ENCODE measurements at regions not wholly inside any gene's neighbourhood (a gene's known extent, or its start where the extent isn't known, plus 50 kb on each side); places are given as distances from the start of the nearest gene placed in this dataset.

DNA sequence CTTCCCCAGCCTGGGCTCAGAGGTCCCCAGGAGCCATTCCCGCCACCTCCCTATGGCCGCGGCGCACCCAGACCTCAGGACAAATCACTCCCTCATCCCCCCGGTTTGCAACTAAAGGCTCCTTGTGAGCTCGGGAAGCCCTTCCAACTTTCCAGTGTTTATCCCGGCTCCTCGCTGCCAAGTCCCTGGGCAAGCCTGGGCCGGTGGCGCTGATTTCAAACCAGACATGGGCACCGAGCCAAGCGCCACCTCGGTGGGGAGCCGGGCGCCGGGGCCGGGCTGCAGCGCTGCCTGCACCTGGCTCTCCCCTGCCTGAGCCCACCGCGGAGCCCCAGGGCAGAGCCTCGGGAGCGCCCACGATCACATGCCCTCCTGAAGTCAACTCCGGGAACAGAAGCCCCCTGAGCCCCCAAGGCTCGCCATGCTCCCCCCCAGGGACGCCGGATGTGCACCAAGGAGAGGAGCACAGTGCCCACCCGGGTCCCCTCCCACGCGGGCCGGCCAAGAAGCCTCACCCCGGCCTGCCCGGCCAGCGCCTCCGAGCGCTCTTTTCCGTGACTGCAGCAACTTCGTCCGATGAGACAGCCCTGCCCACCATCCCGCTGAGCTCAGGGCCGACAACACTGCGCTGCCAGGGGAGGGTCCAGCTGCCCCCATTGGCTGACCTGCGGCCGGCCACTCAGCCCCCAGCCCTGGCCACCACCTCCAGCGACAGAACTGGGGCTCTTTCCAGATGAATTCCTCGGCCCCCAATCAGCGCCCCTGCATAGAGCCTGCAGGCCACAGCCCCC is 50.0 kb downstream of the NCOR2 start:
- no peak overlapping the region for H3K27ac ChIP-seq (ENCODE audit: low read depth, low read length)
- 9 to 22% (median 19%) methylated on average over 41 to 47 of the region's 47 CpGs for WGBS, 3 donors

DNA sequence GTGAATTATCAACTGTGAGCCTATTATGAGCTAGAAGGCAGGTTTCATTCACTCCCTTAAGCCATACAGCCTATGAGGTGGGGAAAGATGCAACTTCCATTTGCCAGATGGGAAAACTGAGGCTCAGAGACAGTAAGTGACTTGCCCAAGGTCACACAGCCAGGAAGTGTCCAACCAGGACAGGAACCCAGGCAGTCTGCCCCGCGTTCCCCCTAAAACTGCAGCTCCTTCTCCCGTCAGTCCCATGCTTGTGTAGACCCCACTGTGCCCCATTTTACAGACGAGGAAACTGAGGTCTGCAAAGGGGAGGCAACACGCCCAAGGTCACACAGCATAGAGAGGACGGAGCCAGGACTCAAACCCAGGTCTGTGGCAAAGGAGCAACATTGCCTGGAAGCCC is 50.6 kb downstream of the NCOR2 start:
- 46 to 67% (median 59%) methylated on average over 6 of the region's 6 CpGs for WGBS, 3 donors
- no peak overlapping the region for H3K27ac ChIP-seq (ENCODE audit: low read depth, low read length)

DNA sequence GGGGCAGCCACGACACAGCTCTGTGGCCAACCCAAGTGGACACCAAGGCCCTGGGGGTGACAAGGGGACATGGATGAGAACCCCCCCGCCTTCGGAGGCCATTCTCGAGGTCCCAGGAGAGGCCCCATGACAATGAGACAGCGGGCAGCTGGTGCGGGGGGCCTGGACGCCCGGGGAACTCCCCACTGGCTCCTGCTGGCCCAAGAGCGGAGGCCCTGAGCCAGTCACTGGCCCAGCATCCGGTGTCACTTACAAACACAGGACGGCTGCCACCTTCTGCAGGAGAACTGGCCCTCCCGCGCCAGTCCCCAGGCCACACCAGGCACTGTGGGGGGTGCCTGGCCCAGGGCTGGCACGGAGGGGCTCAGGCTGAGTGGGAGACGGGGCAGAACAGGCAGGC is 51.4 kb downstream of the NCOR2 start:
- H3K27ac ChIP-seq (ENCODE audit: low read depth, low read length) = no peak overlapping the region

DNA sequence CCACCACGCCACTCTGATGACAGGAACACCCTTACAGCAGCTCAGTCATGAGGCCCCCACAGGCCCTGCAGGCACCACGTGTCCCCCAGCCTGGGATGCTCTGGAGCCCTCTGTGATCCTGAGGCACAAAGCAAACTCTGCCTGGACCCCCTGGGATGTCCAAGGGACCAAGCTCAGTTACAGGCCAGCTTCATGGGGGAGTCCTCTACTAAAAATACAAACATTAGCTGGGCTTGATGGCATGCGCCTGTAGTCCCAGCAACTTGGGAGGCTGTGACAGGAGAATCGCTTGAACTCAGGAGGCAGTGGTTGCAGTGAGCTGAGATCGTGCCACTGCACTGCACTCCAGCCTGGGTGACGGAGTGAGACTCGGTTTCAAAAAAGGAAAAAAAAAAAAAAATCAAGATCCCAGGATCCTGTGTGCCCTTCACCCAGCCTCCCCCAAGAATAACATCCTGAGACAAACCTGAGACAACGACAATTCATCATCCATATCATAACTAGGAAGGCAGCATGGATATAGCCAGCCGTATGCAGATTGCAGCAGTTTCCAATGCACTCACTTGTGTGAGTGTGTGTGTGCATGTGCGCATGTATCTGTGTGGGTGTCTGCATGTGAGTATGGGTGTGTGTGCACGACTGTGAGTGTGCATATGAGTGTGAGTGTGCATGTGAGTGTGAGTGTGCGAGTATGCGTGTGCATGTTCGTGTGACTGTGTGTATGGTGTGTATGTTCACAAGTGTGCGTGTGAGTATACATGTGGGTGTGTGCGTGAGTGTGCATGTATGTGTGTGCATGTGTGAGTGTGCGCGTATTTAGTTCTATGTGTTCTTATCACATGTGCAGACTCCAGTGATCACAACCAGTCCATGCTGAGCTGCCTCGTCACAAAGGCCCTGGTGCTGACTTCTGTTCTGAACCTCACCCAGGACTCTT is 52.1 kb downstream of the NCOR2 start:
- H3K27ac ChIP-seq (ENCODE audit: low read depth, low read length) = no peak overlapping the region
- 88 to 92% (median 92%) methylated on average over 19 of the region's 19 CpGs for WGBS, 3 donors

More for the DNA sequence above, 51.4 kb downstream of the NCOR2 start:
- WGBS, 3 donors = 68 to 75% (median 70%) methylated on average over 15 of the region's 15 CpGs

- WGBS, 3 donors = 93 to 95% (median 93%) methylated on average over 12 of the region's 12 CpGs
- no peak overlapping the region for H3K27ac ChIP-seq (ENCODE audit: low read depth, low read length)
Measured at GRCh38 chr12:124514145-124514995, 53.0 kb downstream of the NCOR2 start.

GRCh38 chr12:124513297-124513867 is 54.0 kb downstream of the NCOR2 start:
- 76 to 83% (median 76%) methylated on average over 7 of the region's 7 CpGs for WGBS, 3 donors
- no peak overlapping the region for H3K27ac ChIP-seq (ENCODE audit: low read depth, low read length)

DNA sequence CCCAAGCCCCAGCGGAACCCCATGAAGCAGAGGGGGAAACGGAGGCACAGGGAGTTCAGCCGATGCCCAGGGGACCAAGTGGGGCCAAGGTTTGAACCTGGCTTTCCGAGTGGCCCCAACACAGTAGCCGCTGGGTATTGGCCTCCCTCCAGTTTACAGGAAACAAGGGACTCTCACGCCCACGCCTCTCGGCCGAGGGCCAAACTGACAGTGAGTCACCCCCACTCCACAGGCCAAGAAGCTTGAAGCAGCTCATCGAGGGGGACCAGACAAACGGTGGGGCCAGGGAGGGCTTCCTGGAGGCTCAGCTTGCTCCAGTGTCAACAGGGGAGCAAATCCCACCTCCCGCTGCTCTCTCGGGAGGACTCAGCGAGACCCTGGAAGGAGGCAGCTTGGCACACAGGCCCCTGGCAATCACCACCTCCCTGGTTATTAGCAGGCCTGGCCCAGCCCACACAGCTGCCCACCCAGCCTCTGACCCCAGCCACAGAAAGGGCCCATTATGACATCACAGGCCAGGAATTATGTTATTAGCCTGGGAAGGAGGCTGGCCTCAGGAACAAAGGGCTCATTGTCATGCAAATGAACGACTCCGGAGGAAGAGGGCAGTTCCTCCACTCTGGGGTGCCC is 54.6 kb downstream of the NCOR2 start:
- WGBS, 3 donors = 29 to 46% (median 41%) methylated on average over 16 of the region's 16 CpGs
- no peak overlapping the region for H3K27ac ChIP-seq (ENCODE audit: low read depth, low read length)

- no peak overlapping the region for H3K27ac ChIP-seq (ENCODE audit: low read depth, low read length)
Measured at GRCh38 chr12:124511259-124511985, 56.0 kb downstream of the NCOR2 start.

DNA sequence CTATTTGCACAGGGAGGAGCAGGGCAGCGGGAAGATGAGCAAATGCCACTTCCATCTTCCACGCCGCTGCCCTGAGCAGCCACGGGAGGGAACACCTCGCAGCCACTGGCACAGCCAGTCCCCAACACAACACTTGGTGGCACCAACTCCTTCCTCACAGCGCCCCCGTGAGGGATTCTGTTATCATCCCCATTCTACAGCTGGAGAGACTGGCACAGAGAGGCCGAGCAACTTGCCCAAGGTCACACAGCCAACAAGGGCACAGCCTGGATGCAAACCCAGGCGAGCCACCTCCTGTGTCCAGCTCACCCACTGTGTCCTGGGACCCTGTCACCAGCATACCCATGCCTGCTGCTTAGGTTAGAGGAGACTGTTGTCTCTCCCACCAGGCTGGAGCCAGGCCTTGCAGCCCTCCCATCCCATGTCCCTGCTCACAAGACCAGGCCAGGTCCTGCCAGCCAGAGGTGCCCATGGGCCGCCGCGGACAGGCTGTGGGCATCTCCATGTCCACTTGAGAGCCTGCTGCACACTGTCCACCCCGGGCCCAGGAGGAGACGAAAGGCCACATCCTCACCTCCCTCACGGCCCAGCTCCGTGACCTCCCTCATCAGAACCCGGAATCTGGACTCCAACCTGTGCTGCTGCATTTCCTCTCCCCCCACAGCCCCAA is 57.0 kb downstream of the NCOR2 start:
- no peak overlapping the region for H3K27ac ChIP-seq (ENCODE audit: low read depth, low read length)
- WGBS, 3 donors = 66 to 89% (median 87%) methylated on average over 17 of the region's 17 CpGs

More at GRCh38 chr12:124511259-124511985, 56.0 kb downstream of the NCOR2 start:
- WGBS, 3 donors = 85 to 90% (median 88%) methylated on average over 23 of the region's 23 CpGs

- H3K27ac ChIP-seq (ENCODE audit: low read depth, low read length) = no peak overlapping the region
- 31 to 48% (median 47%) methylated on average over 16 of the region's 16 CpGs for WGBS, 3 donors
Measured at GRCh38 chr12:124509676-124510300, 57.6 kb downstream of the NCOR2 start.

GRCh38 chr12:124509300-124509675 is 58.1 kb downstream of the NCOR2 start:
- no peak overlapping the region for H3K27ac ChIP-seq (ENCODE audit: low read depth, low read length)
- WGBS, 3 donors = 58 to 96% (median 91%) methylated on average over 1 of the region's 1 CpG

DNA sequence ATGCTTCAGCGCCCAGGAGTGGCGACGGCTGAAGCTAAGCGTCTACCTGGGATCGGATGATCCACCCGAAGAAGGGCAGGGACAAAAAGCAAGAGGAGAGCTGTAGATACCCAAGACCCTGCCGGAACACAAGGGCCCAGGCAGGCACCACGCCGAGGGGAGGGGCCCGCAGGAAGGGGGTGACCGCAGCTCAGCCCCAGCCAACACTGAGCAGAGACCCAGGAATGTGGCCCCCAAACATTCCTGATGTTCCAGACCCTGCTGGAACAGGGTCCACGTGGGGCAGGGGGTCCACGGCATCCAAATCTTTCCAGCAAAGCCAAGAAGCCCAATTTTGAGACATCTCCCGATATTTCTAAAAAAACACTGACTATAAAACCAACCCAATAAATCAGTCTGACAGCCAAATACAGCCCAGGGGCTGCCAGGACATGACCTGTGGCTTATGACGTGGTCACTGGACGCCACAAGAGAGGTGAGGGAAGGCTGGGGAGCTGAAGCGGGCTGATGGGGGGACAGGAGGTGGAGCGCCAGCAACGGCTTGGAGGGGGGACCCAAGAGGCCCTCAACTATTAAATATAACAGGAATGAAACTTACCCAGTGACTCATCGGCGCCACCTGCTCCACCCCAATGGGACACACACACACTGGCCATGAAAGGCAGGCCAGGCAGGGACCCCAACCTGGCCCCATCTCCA is 58.9 kb downstream of the NCOR2 start:
- 48 to 76% (median 53%) methylated on average over 21 of the region's 21 CpGs for WGBS, 3 donors
- no peak overlapping the region for H3K27ac ChIP-seq (ENCODE audit: low read depth, low read length)

- no peak overlapping the region for H3K27ac ChIP-seq (ENCODE audit: low read depth, low read length)
- 63 to 71% (median 65%) methylated on average over 26 of the region's 26 CpGs for WGBS, 3 donors
Measured at GRCh38 chr12:124507188-124508109, 60.0 kb downstream of the NCOR2 start.

DNA sequence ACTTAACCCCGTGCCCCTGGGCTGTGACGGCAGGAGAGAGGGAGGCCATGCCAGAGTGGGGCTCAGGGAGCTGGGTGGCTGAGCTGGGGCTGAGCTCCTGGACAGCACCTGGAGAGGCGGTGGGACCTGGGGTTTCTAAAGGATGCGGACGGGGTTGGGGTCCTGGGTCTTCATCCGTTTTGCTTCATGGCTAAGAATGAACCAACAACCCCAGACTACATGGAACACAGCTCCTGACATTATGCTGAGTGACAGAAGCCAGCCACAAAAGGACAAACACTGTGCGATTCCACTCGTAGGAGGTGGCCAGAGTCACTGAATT is 60.6 kb downstream of the NCOR2 start:
- H3K27ac ChIP-seq (ENCODE audit: low read depth, low read length) = no peak overlapping the region
- 36 to 61% (median 39%) methylated on average over 8 of the region's 8 CpGs for WGBS, 3 donors
